HCT116 (cell line): ENCODE measurements at regions not wholly inside any gene's neighbourhood (a gene's known extent, or its start where the extent isn't known, plus 50 kb on each side); places are given as distances from the start of the nearest gene placed in this dataset.

Experiments used
- ATAC-seq: fragments of 200-7000 bp; cut with Tn5 transposase; 2 replicates; pipeline ENCODE4 v1.9.1; 2020; ENCODE audit warnings: mild to moderate bottlenecking, moderate library complexity
- BruUV-seq: library from RNA; stranded (reverse); fragments of 400-500 nt; replicated peaks from 2 replicates; lab custom pipeline; 2021; lab: Mats Ljungman, UMichigan
- CTCF ChIA-PET: fragments of 300-600 bp; sonication (Branson Sonifier 250); formaldehyde crosslinking; loops from one replicate; lab custom pipeline; 2021; ENCODE audit warnings: antibody characterized with exemption; lab: Charles Lee
- POLR2A ChIA-PET: fragments of 300-600, 350-600 bp; sonication (Branson Sonifier 250); formaldehyde crosslinking; loops from one replicate; lab custom pipeline; 2021; ENCODE audit warnings: antibody characterized with exemption; lab: Charles Lee
- RAD21 ChIA-PET, 2 experiments: fragments of 300-600 bp; sonication (Branson Sonifier 250); formaldehyde crosslinking; loops; one replicate each; lab custom pipeline; 2023; ENCODE audit warnings: low total read pairs in 2 of 2; ENCODE audit not compliant: uncharacterized antibody in 2 of 2, unreplicated experiment in 2 of 2, low non-redundant PET in 1 of 2; lab: Charles Lee
- DNase-seq: peaks from one replicate; pipeline ENCODE4 v3.0.0-alpha.2; 2010; ENCODE audit warnings: low read depth, low spot score
- H2AFZ ChIP-seq: fragments of 200-600 bp; shearing (Covaris generic), sonication (generic); 2 replicates; pipeline ENCODE4 v1.6.1; 2017; ENCODE audit warnings: low read depth, mixed run types, mixed read lengths, antibody characterized with exemption, low read length; ENCODE audit not compliant: poor library complexity, severe bottlenecking
- H3K27ac ChIP-seq: 2 replicates; pipeline ENCODE4 v1.5.1; 2012; ENCODE audit warnings: low read depth, low read length
- H3K27me3 ChIP-seq: fragments of 200-600 bp; sonication (generic); 2 replicates; pipeline ENCODE4 v1.6.1; 2016; ENCODE audit warnings: mixed run types, low read length, mixed read lengths; ENCODE audit not compliant: insufficient read depth
- H3K36me3 ChIP-seq, 2 experiments: fragments of 200-500 bp in 1 of 2; fragments of 200-600 bp in 1 of 2; sonication (Bioruptor generic) in 1 of 2; sonication (generic) in 1 of 2; 2 replicates each; pipeline versions ENCODE4 v1.5.1 to v1.6.1; 2014 to 2016; ENCODE audit warnings: low read length in 2 of 2, inconsistent platforms in 1 of 2, mixed read lengths in 1 of 2, mixed run types in 1 of 2; ENCODE audit not compliant: insufficient read depth in 2 of 2, control insufficient read depth in 1 of 2
- H3K4me1 ChIP-seq, 2 experiments: fragments of 200-600 bp in 1 of 2; sonication (generic) in 1 of 2; 2 replicates each; pipeline versions ENCODE4 v1.5.1 to v1.6.1; 2012 to 2017; ENCODE audit warnings: low read length in 2 of 2, inconsistent platforms in 1 of 2, mild to moderate bottlenecking in 1 of 2, mixed read lengths in 1 of 2, mixed run types in 1 of 2, moderate library complexity in 1 of 2; ENCODE audit not compliant: insufficient read depth in 2 of 2, control insufficient read depth in 1 of 2
- H3K4me2 ChIP-seq: fragments of 200-600 bp; sonication (generic); 2 replicates; pipeline ENCODE4 v1.6.1; 2017; ENCODE audit warnings: mixed run types, low read length, mixed read lengths
- H3K4me3 ChIP-seq, 2 experiments: fragments of 200-600 bp in 1 of 2; sonication (generic) in 1 of 2; replicated peaks in 1 of 2; 2 replicates each; pipeline ENCODE4 v1.5.1; 2011 to 2016; ENCODE audit warnings: low read length in 2 of 2, control low read depth in 1 of 2, low read depth in 1 of 2, mild to moderate bottlenecking in 1 of 2, mixed read lengths in 1 of 2, mixed run types in 1 of 2
- H3K79me2 ChIP-seq: fragments of 200-600 bp; sonication (generic); 2 replicates; pipeline ENCODE4 v1.6.1; 2017; ENCODE audit warnings: mild to moderate bottlenecking, mixed run types, low read length, moderate library complexity, mixed read lengths; ENCODE audit not compliant: insufficient read depth
- H3K9ac ChIP-seq: fragments of 200-600 bp; sonication (generic); 2 replicates; pipeline ENCODE4 v1.6.1; 2016; ENCODE audit warnings: low read length, mixed read lengths
- H3K9me2 ChIP-seq: fragments of 200-600 bp; sonication (generic), shearing (Covaris generic); 2 replicates; pipeline ENCODE4 v1.6.1; 2017; ENCODE audit warnings: mixed run types, mild to moderate bottlenecking, moderate library complexity; ENCODE audit not compliant: insufficient read depth
- H3K9me3 ChIP-seq, 2 experiments: fragments of 200-500 bp in 1 of 2; fragments of 200-600 bp in 1 of 2; sonication (Bioruptor generic) in 1 of 2; sonication (generic) in 1 of 2; 2 replicates each; pipeline ENCODE4 v1.6.1; 2014 to 2017; ENCODE audit warnings: low read length in 2 of 2, mixed read lengths in 2 of 2, inconsistent platforms in 1 of 2, low read depth in 1 of 2, mild to moderate bottlenecking in 1 of 2, mixed run types in 1 of 2, moderate library complexity in 1 of 2; ENCODE audit not compliant: control insufficient read depth in 1 of 2, insufficient read depth in 1 of 2
- H4K20me1 ChIP-seq: fragments of 200-600 bp; sonication (generic), shearing (Covaris generic); 2 replicates; pipeline ENCODE4 v1.6.1; 2017; ENCODE audit warnings: mixed run types, mild to moderate bottlenecking, moderate library complexity; ENCODE audit not compliant: insufficient read depth
- CBX3 ChIP-seq: IDR thresholded peaks from 2 replicates; pipeline ENCODE4 v1.6.1; 2012; ENCODE audit warnings: low read depth
- EGR1 ChIP-seq: IDR thresholded peaks from 2 replicates; pipeline ENCODE4 v1.6.1; 2012; ENCODE audit warnings: low read depth
- ELF1 ChIP-seq: IDR thresholded peaks from 2 replicates; pipeline ENCODE4 v1.6.1; 2012; ENCODE audit warnings: low read depth, borderline replicate concordance
- EZH2 ChIP-seq: fragments of 200-600 bp; sonication (generic); IDR thresholded peaks from 2 replicates; pipeline ENCODE4 v1.6.1; 2017; ENCODE audit warnings: antibody characterized with exemption, mixed run types
- EZH2phosphoT487 ChIP-seq: fragments of 200-600 bp; IDR thresholded peaks from 2 replicates; pipeline ENCODE4 v1.6.1; 2018; ENCODE audit warnings: antibody characterized with exemption, borderline replicate concordance
- JUND ChIP-seq: IDR thresholded peaks from 2 replicates; pipeline ENCODE4 v1.6.1; 2012
- POLR2A ChIP-seq: IDR thresholded peaks from 2 replicates; pipeline ENCODE4 v1.7.0; 2011; ENCODE audit warnings: borderline replicate concordance; ENCODE audit not compliant: insufficient read depth, insufficient read length; ENCODE audit errors: extremely low read depth
- POLR2AphosphoS5 ChIP-seq: IDR thresholded peaks from 2 replicates; pipeline ENCODE4 v1.6.1; 2011; ENCODE audit warnings: mild to moderate bottlenecking, low read depth, low read length, moderate library complexity
- SIN3A ChIP-seq: IDR thresholded peaks from 2 replicates; pipeline ENCODE4 v1.6.1; 2012; ENCODE audit warnings: low read depth
- SRF ChIP-seq: IDR thresholded peaks from 2 replicates; pipeline ENCODE4 v1.6.1; 2012; ENCODE audit warnings: low read depth
- TCF7L2 ChIP-seq: IDR thresholded peaks from 2 replicates; pipeline ENCODE4 v1.7.0; 2011; ENCODE audit warnings: borderline replicate concordance, inconsistent platforms; ENCODE audit not compliant: insufficient read depth, insufficient read length; ENCODE audit errors: extremely low read depth
- YY1 ChIP-seq: IDR thresholded peaks from 2 replicates; pipeline ENCODE4 v1.6.1; 2011; ENCODE audit warnings: low read length, low read depth, moderate library complexity, mild to moderate bottlenecking; ENCODE audit not compliant: insufficient replicate concordance; ENCODE audit errors: extremely low read depth
- intact Hi-C: fragments of 100-400 bp; cut with micrococcal nuclease; formaldehyde crosslinking; loops from 2 replicates; pipeline ENCODE4 v1.10.0; 2022
- TF ChIP-seq, protein P1 (sequence below): IDR thresholded peaks from 2 replicates; pipeline ENCODE4 v1.6.1; 2012
- TF ChIP-seq, protein P2 (sequence below): IDR thresholded peaks from 2 replicates; pipeline ENCODE4 v1.6.1; 2012
- TF ChIP-seq, protein P3 (sequence below), 3 experiments: fragments of 200-600 bp in 1 of 3; sonication (generic) in 1 of 3; IDR thresholded peaks in 2 of 3; conservative IDR thresholded peaks in 1 of 3; 2 replicates each; pipeline ENCODE4 v1.5.1; 2012 to 2017; ENCODE audit warnings: low read depth in 2 of 3, low read length in 2 of 3, antibody characterized with exemption in 1 of 3, borderline replicate concordance in 1 of 3, control low read depth in 1 of 3, mild to moderate bottlenecking in 1 of 3, mixed read lengths in 1 of 3, mixed run types in 1 of 3, moderate library complexity in 1 of 3; ENCODE audit not compliant: insufficient read depth in 1 of 3

DNA sequence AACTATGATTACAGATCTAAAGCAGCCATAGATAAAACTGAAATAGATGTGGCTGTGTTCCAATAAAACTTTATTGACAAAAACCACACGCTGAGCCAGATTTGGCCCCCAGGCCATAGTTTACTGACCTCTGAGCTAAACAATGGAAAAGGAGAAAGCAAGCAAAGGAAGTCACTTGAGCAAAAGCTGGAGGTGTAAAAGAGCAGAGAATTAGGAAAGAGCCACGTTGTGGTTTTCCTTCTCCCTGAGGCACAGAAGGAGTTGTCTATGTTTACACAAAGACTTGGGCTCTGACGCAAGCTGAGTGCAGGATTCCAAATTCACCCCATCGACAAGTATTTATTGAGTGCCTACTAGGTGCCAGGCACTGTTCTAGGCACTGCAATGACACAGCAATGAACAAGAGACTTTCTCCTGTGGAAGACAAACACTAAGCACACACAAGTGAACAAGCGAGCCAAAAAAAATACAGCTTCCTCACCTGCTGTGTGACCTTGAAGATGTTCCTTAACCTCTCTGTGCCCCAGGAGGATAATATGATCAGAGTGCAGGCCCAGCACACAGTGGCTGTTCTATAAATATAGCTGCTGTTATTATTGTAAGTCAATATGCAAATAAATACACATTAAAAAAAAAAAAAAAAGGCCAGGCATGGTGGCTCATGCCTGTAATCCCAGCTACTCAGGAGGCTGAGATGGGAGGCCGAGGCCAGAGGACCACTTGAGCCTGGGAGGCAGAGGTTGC is 75.4 kb upstream of the PTPN1 start:
- Histone ChIP-seq H3K9ac (no peak overlapping the region), H3K79me2 (no peaks in the 10 kb centered on the region), H3K4me1 (peaks cover 22 to 55% of the 10 kb centered on the region in 2 experiments), H3K4me2 (no peak overlapping the region), H3K9me3 (no peaks in the 10 kb centered on the region), H4K20me1 (no peaks in the 10 kb centered on the region), H3K4me3 (no peak overlapping the region), H3K27ac (no peak overlapping the region), H3K36me3 (no peaks in the 10 kb centered on the region), H3K9me2 (no peaks in the 10 kb centered on the region), H2AFZ (no peak overlapping the region), H3K27me3 (no peaks in the 10 kb centered on the region)
- intact Hi-C loops = no loop called here
- POLR2A ChIA-PET = no interaction called here
- ATAC-seq (no peak), DNase-seq (no peak)
- CTCF ChIA-PET = no interaction called here
- RAD21 ChIA-PET = no interaction called here
- TF ChIP-seq POLR2AphosphoS5 (no peak), SRF (no peak), SIN3A (no peak), EZH2phosphoT487 (no peak), CBX3 (no peak)
- no TSS peak for BruUV-seq

DNA sequence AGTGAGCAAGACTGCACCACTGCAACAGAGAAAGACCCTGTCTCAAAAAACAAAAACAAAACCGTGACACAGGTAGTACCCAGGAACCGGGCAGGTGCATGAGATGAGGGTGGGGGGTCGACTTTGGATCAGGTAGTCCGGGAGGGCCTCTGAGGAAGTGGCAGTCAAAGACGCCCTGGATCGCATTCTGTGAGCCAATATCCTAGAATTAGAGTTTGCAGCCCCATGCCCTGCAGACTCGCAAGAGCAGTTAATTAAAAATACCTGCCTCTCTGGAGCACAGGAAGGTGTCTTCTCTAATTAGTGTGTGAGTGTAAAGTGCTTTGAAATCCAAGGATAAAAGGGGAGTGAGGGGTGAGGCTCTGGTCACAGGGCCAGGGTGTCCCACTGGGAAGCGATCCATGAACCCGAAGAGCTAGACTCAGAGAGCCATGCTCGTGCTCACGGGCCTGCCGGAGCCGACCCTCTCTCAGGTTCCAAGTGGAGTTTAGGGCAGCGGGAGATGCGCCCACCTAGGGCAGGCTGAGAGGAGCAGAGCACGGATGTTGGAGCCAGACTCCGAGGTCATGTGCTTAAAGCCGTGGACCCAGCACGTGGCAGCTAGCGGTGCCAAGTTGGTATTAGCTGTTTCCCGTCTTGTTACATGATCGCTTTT is 74.7 kb upstream of the PTPN1 start:
- no peaks in the 10 kb centered on the region for H3K9me3 ChIP-seq
- H2AFZ ChIP-seq = no peak overlapping the region
- no peak for ATAC-seq
- H3K36me3 ChIP-seq = no peaks in the 10 kb centered on the region
- no peaks in the 10 kb centered on the region for H3K27me3 ChIP-seq
- H3K4me3 ChIP-seq = no peak overlapping the region
- H3K4me2 ChIP-seq = no peak overlapping the region
- no peak for DNase-seq
- no peaks in the 10 kb centered on the region for H4K20me1 ChIP-seq
- peaks cover 29 to 62% of the 10 kb centered on the region in 2 experiments for H3K4me1 ChIP-seq
- intact Hi-C loops = no loop called here
- BruUV-seq = no TSS peak
- CTCF ChIA-PET = no interaction called here
- POLR2A ChIA-PET = no interaction called here
- no peak overlapping the region for H3K27ac ChIP-seq
- H3K9me2 ChIP-seq = no peaks in the 10 kb centered on the region
- H3K79me2 ChIP-seq = no peaks in the 10 kb centered on the region
- RAD21 ChIA-PET = interaction anchor here in 1 of 2 experiments (0.6 kb wide), 1 partner anchor 172 kb away, joined by 5 read pairs; no protein-coding TSS in a partner anchor
- no peak overlapping the region for H3K9ac ChIP-seq
- no peak for TF ChIP-seq EGR1
- TF ChIP-seq YY1 = no peak
- no peak for TF ChIP-seq ELF1
- TF ChIP-seq, protein P1, sequence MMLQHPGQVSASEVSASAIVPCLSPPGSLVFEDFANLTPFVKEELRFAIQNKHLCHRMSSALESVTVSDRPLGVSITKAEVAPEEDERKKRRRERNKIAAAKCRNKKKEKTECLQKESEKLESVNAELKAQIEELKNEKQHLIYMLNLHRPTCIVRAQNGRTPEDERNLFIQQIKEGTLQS = no peak
- TF ChIP-seq JUND = no peak
- TF ChIP-seq TCF7L2 = no peak
- no peak for TF ChIP-seq CBX3
- no peak for TF ChIP-seq POLR2AphosphoS5
- TF ChIP-seq, protein P2, sequence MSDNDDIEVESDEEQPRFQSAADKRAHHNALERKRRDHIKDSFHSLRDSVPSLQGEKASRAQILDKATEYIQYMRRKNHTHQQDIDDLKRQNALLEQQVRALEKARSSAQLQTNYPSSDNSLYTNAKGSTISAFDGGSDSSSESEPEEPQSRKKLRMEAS = no peak
- no peak for TF ChIP-seq EZH2
- TF ChIP-seq, protein P3, sequence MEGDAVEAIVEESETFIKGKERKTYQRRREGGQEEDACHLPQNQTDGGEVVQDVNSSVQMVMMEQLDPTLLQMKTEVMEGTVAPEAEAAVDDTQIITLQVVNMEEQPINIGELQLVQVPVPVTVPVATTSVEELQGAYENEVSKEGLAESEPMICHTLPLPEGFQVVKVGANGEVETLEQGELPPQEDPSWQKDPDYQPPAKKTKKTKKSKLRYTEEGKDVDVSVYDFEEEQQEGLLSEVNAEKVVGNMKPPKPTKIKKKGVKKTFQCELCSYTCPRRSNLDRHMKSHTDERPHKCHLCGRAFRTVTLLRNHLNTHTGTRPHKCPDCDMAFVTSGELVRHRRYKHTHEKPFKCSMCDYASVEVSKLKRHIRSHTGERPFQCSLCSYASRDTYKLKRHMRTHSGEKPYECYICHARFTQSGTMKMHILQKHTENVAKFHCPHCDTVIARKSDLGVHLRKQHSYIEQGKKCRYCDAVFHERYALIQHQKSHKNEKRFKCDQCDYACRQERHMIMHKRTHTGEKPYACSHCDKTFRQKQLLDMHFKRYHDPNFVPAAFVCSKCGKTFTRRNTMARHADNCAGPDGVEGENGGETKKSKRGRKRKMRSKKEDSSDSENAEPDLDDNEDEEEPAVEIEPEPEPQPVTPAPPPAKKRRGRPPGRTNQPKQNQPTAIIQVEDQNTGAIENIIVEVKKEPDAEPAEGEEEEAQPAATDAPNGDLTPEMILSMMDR (IDR thresholded peaks at IDR 0.05 in 2 of 3, conservative IDR thresholded peaks at IDR 0.05 in 1 of 3; ENCODE audit: borderline replicate concordance in 1 of 3, insufficient read depth in 1 of 3, low read depth in 2 of 3, low read length in 2 of 3) = no peak
- TF ChIP-seq EZH2phosphoT487 = no peak
- no peak for TF ChIP-seq POLR2A
